Lower lobe of right lung (tissue), 2 donors: ENCODE measurements at regions not wholly inside any gene's neighbourhood (a gene's known extent, or its start where the extent isn't known, plus 50 kb on each side); places are given as distances from the start of the nearest gene placed in this dataset.

Experiments
- ATAC-seq, 2 donors: fragments of 200-7000 bp; cut with Tn5 transposase; one replicate each; pipeline ENCODE4 v1.9.1; 2020 to 2022; ENCODE audit warnings: mild to moderate bottlenecking in 2 of 2, moderate library complexity in 2 of 2
- DNase-seq: peaks from one replicate; pipeline ENCODE4 v3.0.0-alpha.2; 2020
- H3K27ac ChIP-seq: fragments of 200-600 bp; one replicate; pipeline ENCODE4 v1.8.0; 2022
- H3K27me3 ChIP-seq: fragments of 200-600 bp; one replicate; pipeline ENCODE4 v1.8.0; 2022; ENCODE audit warnings: low read depth
- H3K36me3 ChIP-seq: fragments of 200-600 bp; one replicate; pipeline ENCODE4 v1.8.0; 2022; ENCODE audit warnings: mild to moderate bottlenecking
- H3K4me1 ChIP-seq: fragments of 200-600 bp; one replicate; pipeline ENCODE4 v1.8.0; 2022
- H3K4me3 ChIP-seq: fragments of 200-600 bp; one replicate; pipeline ENCODE4 v1.8.0; 2022; ENCODE audit warnings: mild to moderate bottlenecking
- H3K9me3 ChIP-seq: fragments of 200-600 bp; one replicate; pipeline ENCODE4 v1.8.0; 2022
- intact Hi-C: fragments of 100-400 bp; cut with DNase I; formaldehyde crosslinking; loops from one replicate; pipeline ENCODE4 v1.11.0; 2022
- TF ChIP-seq, protein P1 (sequence below): fragments of 200-600 bp; IDR thresholded peaks from one replicate; pipeline ENCODE4 v1.8.0; 2022; ENCODE audit warnings: antibody characterized with exemption, mild to moderate bottlenecking
- donor health status: DM: no; HTN: yes; CAD: no; lungs with severe emphysema.

DNA sequence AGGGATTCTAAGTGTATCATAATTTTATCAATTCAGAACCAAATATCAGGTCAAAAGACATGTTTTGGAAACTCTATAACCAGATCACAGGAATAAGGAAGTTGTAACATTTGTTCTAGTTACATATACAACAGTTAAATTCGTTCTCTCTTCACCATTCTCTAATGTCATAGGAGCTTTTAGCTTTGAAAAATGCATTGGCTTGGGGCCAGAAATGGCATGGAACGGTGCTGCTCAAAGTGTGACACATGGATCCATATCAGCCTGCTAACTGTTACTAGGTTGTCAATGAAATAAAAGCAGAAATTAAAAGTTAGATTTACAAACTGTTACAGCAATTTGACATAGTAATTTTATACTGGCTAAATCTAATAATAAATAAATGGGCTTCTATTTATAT lies 120.3 kb downstream of the LCA5 start:
- H3K9me3 ChIP-seq, result no peaks in the 10 kb centered on the region
- H3K4me3 ChIP-seq, result no peak overlapping the region
- no peaks in the 10 kb centered on the region for H3K27me3 ChIP-seq
- ATAC-seq, result no peak
- H3K27ac ChIP-seq, result no peak overlapping the region
- TF ChIP-seq, protein P1, sequence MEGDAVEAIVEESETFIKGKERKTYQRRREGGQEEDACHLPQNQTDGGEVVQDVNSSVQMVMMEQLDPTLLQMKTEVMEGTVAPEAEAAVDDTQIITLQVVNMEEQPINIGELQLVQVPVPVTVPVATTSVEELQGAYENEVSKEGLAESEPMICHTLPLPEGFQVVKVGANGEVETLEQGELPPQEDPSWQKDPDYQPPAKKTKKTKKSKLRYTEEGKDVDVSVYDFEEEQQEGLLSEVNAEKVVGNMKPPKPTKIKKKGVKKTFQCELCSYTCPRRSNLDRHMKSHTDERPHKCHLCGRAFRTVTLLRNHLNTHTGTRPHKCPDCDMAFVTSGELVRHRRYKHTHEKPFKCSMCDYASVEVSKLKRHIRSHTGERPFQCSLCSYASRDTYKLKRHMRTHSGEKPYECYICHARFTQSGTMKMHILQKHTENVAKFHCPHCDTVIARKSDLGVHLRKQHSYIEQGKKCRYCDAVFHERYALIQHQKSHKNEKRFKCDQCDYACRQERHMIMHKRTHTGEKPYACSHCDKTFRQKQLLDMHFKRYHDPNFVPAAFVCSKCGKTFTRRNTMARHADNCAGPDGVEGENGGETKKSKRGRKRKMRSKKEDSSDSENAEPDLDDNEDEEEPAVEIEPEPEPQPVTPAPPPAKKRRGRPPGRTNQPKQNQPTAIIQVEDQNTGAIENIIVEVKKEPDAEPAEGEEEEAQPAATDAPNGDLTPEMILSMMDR, result no peak
- intact Hi-C loops, result no loop called here
- DNase-seq, result no peak
- no peaks in the 10 kb centered on the region for H3K36me3 ChIP-seq
- H3K4me1 ChIP-seq, result peaks cover 1% of the 10 kb centered on the region

DNA sequence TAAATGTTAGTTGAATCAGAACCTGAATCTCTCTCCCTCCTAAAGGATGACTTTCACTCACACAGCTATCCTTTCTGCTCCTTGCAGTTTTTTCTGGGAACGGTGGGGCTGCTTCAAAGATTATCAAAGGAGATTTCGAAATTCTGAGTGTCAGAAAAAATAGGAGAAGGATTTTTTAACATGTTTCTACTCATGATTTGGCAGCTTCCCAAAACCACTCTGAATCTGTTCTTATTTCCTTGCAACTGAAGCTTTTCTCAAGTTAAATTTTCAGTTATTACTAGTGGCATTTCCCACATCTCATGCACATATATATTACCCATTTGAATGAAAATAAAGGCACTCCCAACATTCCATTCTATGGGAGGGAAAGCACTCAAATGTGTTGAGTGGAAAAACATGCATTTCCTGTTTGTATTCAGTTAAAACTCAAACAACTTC lies 123.6 kb downstream of the LCA5 start:
- TF ChIP-seq, protein P1, result no peak
- Histone ChIP-seq H3K27ac (no peak overlapping the region), H3K9me3 (no peaks in the 10 kb centered on the region), H3K36me3 (no peaks in the 10 kb centered on the region), H3K27me3 (no peaks in the 10 kb centered on the region), H3K4me1 (no peaks in the 10 kb centered on the region), H3K4me3 (no peak overlapping the region)
- DNase-seq (no peak), ATAC-seq (peak; percentile 53 to 60)
- intact Hi-C loops, result no loop called here

DNA sequence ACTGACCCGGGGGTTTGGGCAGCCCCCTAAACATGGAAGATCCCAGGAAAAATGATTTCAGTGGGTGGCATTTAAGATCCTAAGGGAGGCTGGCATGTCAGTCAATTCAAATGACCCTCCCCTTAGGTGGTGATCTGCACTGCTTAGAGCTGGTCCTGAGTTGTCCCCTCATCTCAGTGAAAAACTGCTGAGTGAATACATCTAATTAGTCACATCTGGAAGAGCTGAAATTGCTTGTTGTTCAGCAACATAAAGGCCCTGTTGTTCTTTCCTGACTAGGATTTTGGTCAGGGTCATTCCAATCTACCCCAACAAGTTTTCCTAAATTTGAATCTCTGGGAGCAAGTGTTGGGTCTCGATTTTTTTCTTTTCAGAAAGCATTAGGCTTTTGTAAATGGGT lies 126.4 kb downstream of the LCA5 start:
- no peaks in the 10 kb centered on the region for H3K4me1 ChIP-seq
- intact Hi-C loops, result no loop called here
- H3K9me3 ChIP-seq, result no peaks in the 10 kb centered on the region
- ATAC-seq (no peak), DNase-seq (no peak)
- no peaks in the 10 kb centered on the region for H3K36me3 ChIP-seq
- H3K4me3 ChIP-seq, result no peak overlapping the region
- TF ChIP-seq, protein P1, result no peak
- H3K27ac ChIP-seq, result no peak overlapping the region
- no peaks in the 10 kb centered on the region for H3K27me3 ChIP-seq

DNA sequence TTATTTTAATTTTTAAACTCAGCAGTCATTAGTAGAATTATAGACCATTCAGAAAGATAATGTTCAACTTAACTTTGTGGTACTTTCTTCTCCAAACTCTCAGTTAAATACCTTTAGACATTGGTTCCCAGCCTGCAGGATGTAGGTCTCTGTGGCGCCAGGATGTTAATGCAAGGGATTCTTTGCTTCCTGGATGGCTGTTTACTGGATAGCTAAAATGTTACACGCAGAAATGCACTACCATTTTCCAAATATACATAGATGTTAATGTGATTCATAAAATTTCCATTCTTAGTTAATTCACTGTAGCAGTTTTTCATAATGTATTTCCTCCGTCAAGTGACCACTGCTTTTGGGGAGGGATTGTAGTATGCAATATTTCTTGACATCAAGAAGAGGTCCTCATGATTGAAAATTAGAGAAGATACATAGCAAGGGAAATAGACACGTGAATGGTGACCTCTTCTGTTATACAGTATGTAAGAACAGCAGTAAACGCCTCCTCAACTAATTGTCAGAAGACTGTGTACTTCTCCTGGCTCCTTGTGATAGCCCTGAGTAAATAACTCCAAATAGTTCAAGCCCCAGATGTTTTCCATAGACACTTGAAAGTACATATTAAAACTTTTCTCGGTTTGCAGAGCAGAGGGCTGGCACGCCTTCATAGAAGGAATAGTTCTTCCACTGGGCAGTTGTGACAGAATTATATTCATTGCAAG lies 128.8 kb downstream of the LCA5 start:
- DNase-seq (no peak), ATAC-seq (peak; percentile 64 to 75)
- no peak overlapping the region for H3K27ac ChIP-seq
- no peaks in the 10 kb centered on the region for H3K27me3 ChIP-seq
- no peak overlapping the region for H3K4me3 ChIP-seq
- intact Hi-C loops, result no loop called here
- no peaks in the 10 kb centered on the region for H3K4me1 ChIP-seq
- no peaks in the 10 kb centered on the region for H3K36me3 ChIP-seq
- TF ChIP-seq, protein P1, result no peak
- no peaks in the 10 kb centered on the region for H3K9me3 ChIP-seq

DNA sequence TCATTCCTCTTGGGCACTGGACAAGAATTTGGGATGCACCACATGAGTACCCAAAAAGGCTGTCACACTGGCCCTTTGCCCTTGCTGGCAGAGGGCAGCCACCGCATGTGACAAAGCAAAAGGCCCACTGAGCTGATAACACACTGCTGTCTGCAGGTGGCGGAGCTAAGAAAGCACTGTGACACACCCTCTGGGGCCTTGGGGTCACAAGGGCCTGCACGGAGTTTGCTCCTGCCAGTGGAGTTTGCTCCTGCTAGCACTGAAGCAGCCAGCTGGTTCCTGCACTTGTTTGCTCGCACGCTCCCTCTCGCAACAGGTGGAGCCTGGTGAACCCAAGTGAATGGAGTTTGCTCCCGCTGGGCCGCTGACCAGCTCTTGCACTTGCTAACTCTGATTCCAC lies 132.6 kb downstream of the LCA5 start:
- Histone ChIP-seq H3K4me1 (no peaks in the 10 kb centered on the region), H3K9me3 (no peaks in the 10 kb centered on the region), H3K27ac (no peak overlapping the region), H3K36me3 (no peaks in the 10 kb centered on the region), H3K27me3 (no peaks in the 10 kb centered on the region), H3K4me3 (no peak overlapping the region)
- ATAC-seq (no peak), DNase-seq (no peak)
- TF ChIP-seq, protein P1, result no peak
- intact Hi-C loops, result no loop called here
